CD14-positive monocyte (primary cell): ENCODE measurements at regions not wholly inside any gene's neighbourhood (a gene's known extent, or its start where the extent isn't known, plus 50 kb on each side); places are given as distances from the start of the nearest gene placed in this dataset.

Experiments used
- DNase-seq, 3 donors: peaks; one replicate each; pipeline ENCODE4 v3.0.0-alpha.2; 2011 to 2022
- H2AFZ ChIP-seq: 2 replicates; pipeline ENCODE4 v1.6.0; 2012; ENCODE audit warnings: mild to moderate bottlenecking, low read depth, low read length, inconsistent platforms; ENCODE audit not compliant: insufficient read depth, poor library complexity, severe bottlenecking
- H3K27ac ChIP-seq, 2 donors: 1 replicate in 1 of 2; 2 replicates in 1 of 2; pipeline ENCODE4 v1.5.1; 2012 to 2013; ENCODE audit warnings: low read length in 2 of 2, control low read depth in 1 of 2, inconsistent platforms in 1 of 2, low read depth in 1 of 2, mild to moderate bottlenecking in 1 of 2
- H3K27me3 ChIP-seq, 2 donors: one replicate each; pipeline versions ENCODE4 v1.6.0 to v1.6.1; 2011 to 2013; ENCODE audit warnings: low read length in 2 of 2; ENCODE audit not compliant: control insufficient read depth in 2 of 2, insufficient read depth in 2 of 2
- H3K36me3 ChIP-seq, 2 donors: replicated peaks in 1 of 2; 1 replicate in 1 of 2; 2 replicates in 1 of 2; pipeline versions ENCODE4 v1.5.1 to v1.6.1; 2012 to 2013; ENCODE audit warnings: low read length in 2 of 2, control low read depth in 1 of 2, inconsistent platforms in 1 of 2, mild to moderate bottlenecking in 1 of 2; ENCODE audit not compliant: insufficient read depth in 2 of 2, control insufficient read depth in 1 of 2
- H3K4me1 ChIP-seq, 2 donors: 1 replicate in 1 of 2; 2 replicates in 1 of 2; pipeline versions ENCODE4 v1.5.1 to v1.6.1; 2012 to 2013; ENCODE audit warnings: low read length in 2 of 2, control low read depth in 1 of 2, inconsistent platforms in 1 of 2, mild to moderate bottlenecking in 1 of 2, moderate library complexity in 1 of 2; ENCODE audit not compliant: insufficient read depth in 2 of 2, control insufficient read depth in 1 of 2
- H3K4me2 ChIP-seq: replicated peaks from 2 replicates; pipeline ENCODE3; 2012; ENCODE audit warnings: low read length, moderate library complexity, mild to moderate bottlenecking; ENCODE audit not compliant: poor library complexity, severe bottlenecking; ENCODE audit errors: extremely low read depth
- H3K4me3 ChIP-seq, 3 experiments: fragments of 200-600 bp in 1 of 3; sonication (generic) in 1 of 3; replicated peaks in 1 of 3; 1 replicate in 2 of 3; 2 replicates in 1 of 3; pipeline ENCODE4 v1.5.1; 2011 to 2013; ENCODE audit warnings: low read length in 3 of 3, mild to moderate bottlenecking in 3 of 3, control low read depth in 2 of 3, low read depth in 2 of 3, inconsistent platforms in 1 of 3, moderate library complexity in 1 of 3
- H3K79me2 ChIP-seq: 2 replicates; pipeline ENCODE4 v1.6.0; 2012; ENCODE audit warnings: mild to moderate bottlenecking, control low read depth, inconsistent platforms, low read length, moderate library complexity; ENCODE audit not compliant: insufficient read depth
- H3K9ac ChIP-seq: 2 replicates; pipeline ENCODE4 v1.6.0; 2017; ENCODE audit warnings: low read length, mild to moderate bottlenecking; ENCODE audit not compliant: insufficient read depth, poor library complexity, severe bottlenecking
- H3K9me3 ChIP-seq, 2 donors: replicated peaks in 1 of 2; 1 replicate in 1 of 2; 2 replicates in 1 of 2; pipeline versions ENCODE4 v1.5.1 to v1.6.1; 2012 to 2013; ENCODE audit warnings: low read length in 2 of 2, control low read depth in 1 of 2; ENCODE audit not compliant: control insufficient read depth in 1 of 2, insufficient read depth in 1 of 2
- H4K20me1 ChIP-seq: 2 replicates; pipeline ENCODE4 v1.6.0; 2012; ENCODE audit warnings: mild to moderate bottlenecking, low read length, control low read depth, moderate library complexity; ENCODE audit not compliant: insufficient read depth
- H3K27ac Mint-ChIP-seq, 7 donors: one replicate each; pipeline ENCODE4 v1.8.0; 2020; ENCODE audit warnings: mild to moderate bottlenecking in 7 of 7, mixed read lengths in 7 of 7, moderate library complexity in 6 of 7, inconsistent platforms in 2 of 7
- H3K27me3 Mint-ChIP-seq, 3 donors: one replicate each; pipeline ENCODE4 v1.8.0; 2021 to 2022; ENCODE audit warnings: low read depth in 3 of 3, mild to moderate bottlenecking in 3 of 3, mixed read lengths in 3 of 3, moderate library complexity in 3 of 3, inconsistent platforms in 1 of 3
- H3K36me3 Mint-ChIP-seq, 2 donors: one replicate each; pipeline ENCODE4 v1.8.0; 2020; ENCODE audit warnings: mixed read lengths in 2 of 2, inconsistent platforms in 1 of 2, mild to moderate bottlenecking in 1 of 2
- H3K4me1 Mint-ChIP-seq: one replicate; pipeline ENCODE4 v1.8.0; 2020; ENCODE audit warnings: mild to moderate bottlenecking, mixed read lengths
- H3K4me3 Mint-ChIP-seq, 2 donors: one replicate each; pipeline ENCODE4 v1.8.0; 2020; ENCODE audit warnings: mild to moderate bottlenecking in 2 of 2, mixed read lengths in 2 of 2, moderate library complexity in 1 of 2
- H3K9me3 Mint-ChIP-seq, 7 donors: one replicate each; pipeline ENCODE4 v1.8.0; 2020 to 2022; ENCODE audit warnings: mixed read lengths in 7 of 7, mild to moderate bottlenecking in 6 of 7, moderate library complexity in 6 of 7, inconsistent platforms in 2 of 7
- WGBS: methylation state at CpG from one replicate; pipeline ENCODE4 v1.1.5; 2013; ENCODE audit warnings: missing lambda C conversion rate; ENCODE audit not compliant: insufficient coverage; 5-methylcytosine and 5-hydroxymethylcytosine counted together
- intact Hi-C, 2 donors: fragments of 100-400 bp; cut with micrococcal nuclease; formaldehyde crosslinking; loops; one replicate each; pipeline versions ENCODE4 v1.15.0 to v1.15.1; 2023
- TF ChIP-seq, protein P1 (sequence below): fragments of 200-600 bp; IDR thresholded peaks from one replicate; pipeline ENCODE4 v1.8.0; 2022; ENCODE audit warnings: antibody characterized with exemption, mild to moderate bottlenecking

DNA sequence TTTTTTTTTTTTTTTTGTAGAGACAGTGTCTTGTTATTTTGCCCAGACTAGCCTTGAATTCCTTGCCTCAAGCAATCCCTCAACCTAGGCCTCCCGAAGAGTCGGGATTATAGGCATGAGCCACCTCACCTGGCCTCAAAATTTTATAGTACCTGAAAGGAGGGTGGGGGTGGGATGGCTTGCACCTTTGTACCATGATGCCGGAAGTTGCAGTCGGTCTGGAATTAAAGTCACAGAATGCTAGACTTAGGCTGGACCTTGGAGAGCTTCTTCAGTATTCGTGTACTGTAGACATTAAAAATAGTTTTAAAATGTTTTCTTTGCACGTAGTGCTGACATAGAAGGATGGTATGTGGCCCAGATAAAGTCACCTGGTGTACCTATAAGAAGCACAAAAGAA is 280.9 kb downstream of the STIM2 start:
- H3K9me3 Mint-ChIP-seq: peaks cover 0 to 21% (median 5%) of the 10 kb centered on the region in 7 donors
- H3K27me3 ChIP-seq: no peaks in the 10 kb centered on the region
- H3K4me3 Mint-ChIP-seq: no peak overlapping the region
- H3K4me2 ChIP-seq: no peak overlapping the region
- TF ChIP-seq, protein P1, sequence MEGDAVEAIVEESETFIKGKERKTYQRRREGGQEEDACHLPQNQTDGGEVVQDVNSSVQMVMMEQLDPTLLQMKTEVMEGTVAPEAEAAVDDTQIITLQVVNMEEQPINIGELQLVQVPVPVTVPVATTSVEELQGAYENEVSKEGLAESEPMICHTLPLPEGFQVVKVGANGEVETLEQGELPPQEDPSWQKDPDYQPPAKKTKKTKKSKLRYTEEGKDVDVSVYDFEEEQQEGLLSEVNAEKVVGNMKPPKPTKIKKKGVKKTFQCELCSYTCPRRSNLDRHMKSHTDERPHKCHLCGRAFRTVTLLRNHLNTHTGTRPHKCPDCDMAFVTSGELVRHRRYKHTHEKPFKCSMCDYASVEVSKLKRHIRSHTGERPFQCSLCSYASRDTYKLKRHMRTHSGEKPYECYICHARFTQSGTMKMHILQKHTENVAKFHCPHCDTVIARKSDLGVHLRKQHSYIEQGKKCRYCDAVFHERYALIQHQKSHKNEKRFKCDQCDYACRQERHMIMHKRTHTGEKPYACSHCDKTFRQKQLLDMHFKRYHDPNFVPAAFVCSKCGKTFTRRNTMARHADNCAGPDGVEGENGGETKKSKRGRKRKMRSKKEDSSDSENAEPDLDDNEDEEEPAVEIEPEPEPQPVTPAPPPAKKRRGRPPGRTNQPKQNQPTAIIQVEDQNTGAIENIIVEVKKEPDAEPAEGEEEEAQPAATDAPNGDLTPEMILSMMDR: no peak
- H3K4me1 ChIP-seq: no peaks in the 10 kb centered on the region
- no peak overlapping the region for H3K27ac Mint-ChIP-seq
- no peaks in the 10 kb centered on the region for H4K20me1 ChIP-seq
- intact Hi-C loops: no loop called here
- no peak for DNase-seq
- H3K9ac ChIP-seq: no peak overlapping the region
- no peak overlapping the region for H2AFZ ChIP-seq
- H3K36me3 Mint-ChIP-seq: no peaks in the 10 kb centered on the region
- no peak overlapping the region for H3K4me3 ChIP-seq
- H3K9me3 ChIP-seq: no peaks in the 10 kb centered on the region
- peaks cover 0 to 5% (median 2%) of the 10 kb centered on the region in 3 donors for H3K27me3 Mint-ChIP-seq
- no peaks in the 10 kb centered on the region for H3K4me1 Mint-ChIP-seq
- H3K36me3 ChIP-seq: no peaks in the 10 kb centered on the region
- H3K79me2 ChIP-seq: no peaks in the 10 kb centered on the region
- WGBS: 100% methylated on average over 3 of the region's 6 CpGs
- no peak overlapping the region for H3K27ac ChIP-seq

- no peak overlapping the region for H3K4me3 ChIP-seq
- H3K9ac ChIP-seq: no peak overlapping the region
- no peaks in the 10 kb centered on the region for H3K9me3 ChIP-seq
- no peak overlapping the region for H3K4me2 ChIP-seq
- DNase-seq: no peak
- H4K20me1 ChIP-seq: no peaks in the 10 kb centered on the region
- no peak overlapping the region for H2AFZ ChIP-seq
- no peaks in the 10 kb centered on the region for H3K4me1 Mint-ChIP-seq
- peaks cover 0 to 5% (median 2%) of the 10 kb centered on the region in 3 donors for H3K27me3 Mint-ChIP-seq
- intact Hi-C loops: no loop called here
- H3K9me3 Mint-ChIP-seq: peaks cover 0 to 27% (median 6%) of the 10 kb centered on the region in 7 donors
- no CpG with 5 or more reads among the region's 2 CpGs for WGBS
- no peaks in the 10 kb centered on the region for H3K4me1 ChIP-seq
- no peaks in the 10 kb centered on the region for H3K79me2 ChIP-seq
- TF ChIP-seq, protein P1: no peak
- no peak overlapping the region for H3K4me3 Mint-ChIP-seq
- no peaks in the 10 kb centered on the region for H3K36me3 Mint-ChIP-seq
- H3K27ac Mint-ChIP-seq: no peak overlapping the region
- H3K27me3 ChIP-seq: no peaks in the 10 kb centered on the region
- no peak overlapping the region for H3K27ac ChIP-seq
- H3K36me3 ChIP-seq: no peaks in the 10 kb centered on the region
Observed at GRCh38 chr4:27142841-27143240, 282.2 kb downstream of the STIM2 start.
